H7 (cell line): ENCODE measurements at regions not wholly inside any gene's neighbourhood (a gene's known extent, or its start where the extent isn't known, plus 50 kb on each side); places are given as distances from the start of the nearest gene placed in this dataset.

ENCODE experiments used
- DNase-seq: peaks from one replicate; pipeline ENCODE4 v3.0.0; 2012
- H3K27me3 ChIP-seq: 2 replicates; pipeline ENCODE4 v1.6.0; 2011; ENCODE audit warnings: mild to moderate bottlenecking, low read length; ENCODE audit not compliant: control insufficient read depth, insufficient read depth
- H3K36me3 ChIP-seq: replicated peaks from 2 replicates; pipeline ENCODE4 v1.5.1; 2011; ENCODE audit warnings: low read length; ENCODE audit not compliant: control insufficient read depth, insufficient read depth
- H3K4me3 ChIP-seq: 2 replicates; pipeline ENCODE4 v1.5.1; 2011; ENCODE audit warnings: low read depth, mild to moderate bottlenecking, control low read depth, low read length, moderate library complexity; ENCODE audit not compliant: insufficient read depth

DNA sequence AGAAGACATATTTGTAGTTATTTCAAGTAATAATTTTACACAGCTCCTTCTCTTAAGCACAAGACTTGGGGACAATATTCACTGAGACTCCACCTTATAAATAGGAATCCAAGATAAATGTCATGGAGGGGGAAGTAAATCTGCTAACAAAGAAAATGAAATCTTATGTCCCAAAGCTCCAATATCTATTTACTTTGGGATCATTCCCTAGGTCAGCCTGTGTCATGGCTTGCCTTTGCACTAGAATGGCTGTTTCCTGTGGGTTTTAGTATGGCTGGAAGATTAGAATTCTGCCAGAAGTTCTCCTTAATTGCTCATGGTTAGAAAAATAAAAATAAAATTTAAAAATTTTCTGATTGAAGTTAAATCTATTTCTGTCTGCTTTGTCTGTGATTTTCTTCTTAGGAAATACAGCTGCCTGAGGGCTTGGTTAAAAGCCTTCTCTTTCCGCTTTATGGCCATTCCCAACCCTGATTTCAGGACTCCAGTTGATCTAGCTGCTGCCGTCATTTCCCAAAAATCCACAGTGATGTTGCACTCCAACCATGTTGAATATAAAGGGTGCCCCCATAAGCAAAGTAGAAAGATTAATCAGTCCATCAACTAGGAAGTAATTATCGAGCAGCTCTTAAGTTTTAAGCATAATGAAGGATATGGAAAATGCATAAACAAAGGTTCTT, 326.4 kb upstream of the LYPLAL1 start:
- DNase-seq = no peak
- no peaks in the 10 kb centered on the region for H3K36me3 ChIP-seq
- H3K4me3 ChIP-seq = no peak overlapping the region
- H3K27me3 ChIP-seq = no peaks in the 10 kb centered on the region

GRCh38 chr1:218848009-218848408, 325.7 kb upstream of the LYPLAL1 start:
- H3K4me3 ChIP-seq = no peak overlapping the region
- H3K27me3 ChIP-seq = no peaks in the 10 kb centered on the region
- H3K36me3 ChIP-seq = no peaks in the 10 kb centered on the region
- DNase-seq = no peak

- H3K27me3 ChIP-seq = no peaks in the 10 kb centered on the region
- H3K4me3 ChIP-seq = no peak overlapping the region
- no peaks in the 10 kb centered on the region for H3K36me3 ChIP-seq
- DNase-seq = no peak
These were observed 323.3 kb upstream of the LYPLAL1 start for GRCh38 chr1:218850367-218850766.

DNA sequence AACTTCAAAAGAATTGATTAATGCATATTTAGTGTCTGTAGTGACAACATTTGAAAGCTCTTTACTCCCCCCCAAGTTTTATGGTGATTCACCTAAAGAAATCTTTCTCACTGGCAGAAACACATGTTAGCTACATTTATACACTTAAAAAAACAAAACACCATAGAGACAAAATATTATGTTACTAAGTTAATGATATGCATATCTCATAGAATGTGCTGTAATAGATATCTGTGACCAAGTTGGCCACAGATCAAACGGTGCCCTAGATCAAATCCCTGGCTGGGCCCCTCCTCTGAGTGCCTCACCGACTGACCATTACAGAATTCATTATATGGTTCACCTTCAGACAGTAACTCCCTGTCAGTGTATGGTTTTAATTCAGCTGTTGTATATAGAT, 322.1 kb upstream of the LYPLAL1 start:
- Histone ChIP-seq H3K27me3 (no peaks in the 10 kb centered on the region), H3K36me3 (no peaks in the 10 kb centered on the region), H3K4me3 (no peak overlapping the region)
- DNase-seq = no peak

DNA sequence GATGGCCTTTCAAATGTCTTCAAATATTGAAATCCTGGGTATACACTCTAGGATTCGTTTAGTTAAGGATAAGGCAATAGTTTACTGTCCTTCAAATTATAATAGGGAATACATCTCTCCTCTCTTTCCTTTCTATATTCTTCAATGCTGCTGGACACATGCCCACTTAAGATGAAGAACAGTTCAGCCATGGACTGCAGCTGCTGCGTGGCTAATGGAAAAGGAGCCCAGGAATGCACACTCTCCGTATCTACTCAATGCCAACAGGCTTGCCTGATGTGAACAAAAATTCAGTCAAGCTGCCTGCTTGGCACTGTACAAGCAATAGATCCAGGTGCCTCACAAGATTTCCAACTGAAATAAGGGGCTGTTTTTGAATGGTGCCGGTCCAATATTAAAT, 321.2 kb upstream of the LYPLAL1 start:
- no peak overlapping the region for H3K4me3 ChIP-seq
- H3K36me3 ChIP-seq = no peaks in the 10 kb centered on the region
- no peaks in the 10 kb centered on the region for H3K27me3 ChIP-seq
- no peak for DNase-seq

- no peaks in the 10 kb centered on the region for H3K36me3 ChIP-seq
- no peak for DNase-seq
- H3K27me3 ChIP-seq = no peaks in the 10 kb centered on the region
- no peak overlapping the region for H3K4me3 ChIP-seq
These were observed 309.7 kb upstream of the LYPLAL1 start for GRCh38 chr1:218863987-218864386.

DNA sequence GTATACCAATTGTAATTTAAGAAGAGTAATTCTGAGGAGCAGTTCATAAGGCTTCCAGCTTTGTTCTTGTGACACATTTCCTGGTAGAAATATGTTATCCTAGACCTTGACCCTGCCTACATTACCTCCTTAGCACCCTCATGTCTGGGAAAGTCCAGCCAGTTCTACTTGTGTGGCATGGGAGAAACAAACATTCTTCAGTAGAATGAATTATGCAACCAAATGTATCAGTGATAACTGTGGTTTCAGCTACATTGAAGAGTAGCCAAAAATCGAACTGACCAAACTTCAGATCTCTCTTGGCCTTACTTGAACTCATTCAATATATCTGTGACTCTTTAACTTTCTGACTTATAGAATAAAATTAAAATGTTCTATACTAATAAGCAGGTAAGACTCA, 308.1 kb upstream of the LYPLAL1 start:
- no peak overlapping the region for H3K4me3 ChIP-seq
- DNase-seq = no peak
- H3K36me3 ChIP-seq = no peaks in the 10 kb centered on the region
- H3K27me3 ChIP-seq = no peaks in the 10 kb centered on the region

GRCh38 chr1:218866507-218866906, 307.2 kb upstream of the LYPLAL1 start:
- Histone ChIP-seq H3K27me3 (no peaks in the 10 kb centered on the region), H3K36me3 (no peaks in the 10 kb centered on the region), H3K4me3 (no peak overlapping the region)
- no peak for DNase-seq

DNA sequence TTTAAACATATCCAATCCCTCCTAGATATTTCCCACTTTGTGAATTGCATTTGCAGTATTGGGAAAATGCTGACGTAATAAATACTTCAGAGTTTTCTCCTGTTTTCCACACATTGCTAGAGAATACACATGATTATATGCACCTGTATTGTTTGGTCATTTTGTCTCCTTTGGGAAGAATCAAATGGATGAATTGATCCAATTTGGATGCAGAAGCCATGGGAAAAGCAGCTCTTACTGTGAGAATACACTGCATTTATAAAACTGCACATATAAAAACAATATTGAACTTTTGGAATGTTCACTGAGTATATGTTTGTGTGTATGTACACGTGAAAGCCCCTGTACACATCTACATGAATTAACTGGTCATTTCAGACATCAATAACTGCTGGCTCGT, 306.6 kb upstream of the LYPLAL1 start:
- no peaks in the 10 kb centered on the region for H3K36me3 ChIP-seq
- H3K4me3 ChIP-seq = no peak overlapping the region
- no peaks in the 10 kb centered on the region for H3K27me3 ChIP-seq
- DNase-seq = no peak

DNA sequence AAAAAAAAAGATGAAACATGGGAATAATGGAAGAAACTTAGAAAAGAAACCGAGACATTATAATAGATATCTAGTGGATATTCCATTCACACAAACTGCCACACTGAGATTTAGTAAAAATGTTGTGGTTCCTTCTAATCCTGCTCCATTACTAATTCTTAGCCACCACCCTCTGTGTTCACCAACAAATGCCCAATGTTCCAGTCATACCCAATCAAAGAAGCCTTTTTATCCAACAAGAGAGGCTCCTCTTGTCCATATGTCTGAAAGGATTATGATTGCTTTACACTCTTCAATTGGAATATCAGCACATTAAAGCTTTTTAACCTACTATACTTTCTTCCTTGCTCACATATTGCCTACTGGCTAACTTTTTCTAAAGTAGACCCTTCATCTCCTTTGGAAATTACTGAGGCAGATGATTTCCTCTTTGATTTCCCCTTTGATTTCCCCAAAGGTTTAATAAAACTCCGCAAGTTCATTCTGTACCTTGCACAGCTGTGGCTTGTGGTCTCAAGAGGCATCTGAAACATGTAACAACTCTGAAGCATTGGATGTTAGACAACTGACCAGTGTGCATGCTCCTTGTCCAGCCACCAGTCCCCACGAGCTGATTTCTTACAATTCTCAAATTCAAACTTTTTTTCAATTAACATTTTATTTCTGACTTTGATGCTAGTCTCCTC, 305.6 kb upstream of the LYPLAL1 start:
- no peak for DNase-seq
- no peaks in the 10 kb centered on the region for H3K36me3 ChIP-seq
- H3K27me3 ChIP-seq = no peaks in the 10 kb centered on the region
- H3K4me3 ChIP-seq = no peak overlapping the region

GRCh38 chr1:218869276-218869675, 304.4 kb upstream of the LYPLAL1 start:
- no peak for DNase-seq
- no peaks in the 10 kb centered on the region for H3K27me3 ChIP-seq
- H3K36me3 ChIP-seq = no peaks in the 10 kb centered on the region
- no peak overlapping the region for H3K4me3 ChIP-seq

DNA sequence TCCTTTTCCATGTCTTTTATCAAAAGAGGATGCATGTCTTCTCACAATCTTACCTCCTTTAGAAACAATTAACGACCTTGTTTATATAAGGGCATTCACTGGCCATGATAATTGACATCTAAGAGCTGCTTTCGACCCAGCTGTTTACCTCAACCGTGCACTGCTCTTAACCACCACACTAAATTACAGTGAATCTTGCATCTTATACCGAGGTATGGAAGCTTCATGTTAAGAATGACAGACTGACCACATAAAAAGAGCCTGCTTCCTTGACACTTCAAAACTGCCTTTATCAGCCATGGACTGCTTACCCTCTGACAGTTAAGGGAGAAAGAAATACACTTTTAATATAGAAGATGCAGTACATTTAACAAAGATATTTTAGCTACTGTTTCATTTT, 301.7 kb upstream of the LYPLAL1 start:
- H3K4me3 ChIP-seq = no peak overlapping the region
- no peak for DNase-seq
- H3K36me3 ChIP-seq = no peaks in the 10 kb centered on the region
- H3K27me3 ChIP-seq = no peaks in the 10 kb centered on the region

DNA sequence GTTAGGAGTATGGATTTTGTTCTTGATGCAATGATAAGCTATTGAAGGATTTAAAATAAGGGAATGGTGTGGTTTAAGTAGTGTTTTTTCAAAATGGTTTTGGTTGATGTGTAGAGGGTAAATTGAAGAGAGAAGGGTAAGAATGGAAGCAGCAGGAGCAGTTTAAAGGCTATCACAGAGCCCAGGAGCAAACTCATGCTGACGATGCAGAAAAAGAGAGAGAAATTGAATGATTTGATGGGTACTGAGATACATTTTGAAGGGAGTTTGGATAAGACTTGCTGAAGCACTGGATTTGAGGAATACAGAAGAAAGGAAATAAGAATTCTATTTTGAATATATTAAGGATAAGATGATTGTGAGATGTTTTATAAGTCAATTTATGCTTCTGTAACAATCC, 300.8 kb upstream of the LYPLAL1 start:
- Histone ChIP-seq H3K4me3 (no peak overlapping the region), H3K36me3 (no peaks in the 10 kb centered on the region), H3K27me3 (no peaks in the 10 kb centered on the region)
- DNase-seq = no peak

DNA sequence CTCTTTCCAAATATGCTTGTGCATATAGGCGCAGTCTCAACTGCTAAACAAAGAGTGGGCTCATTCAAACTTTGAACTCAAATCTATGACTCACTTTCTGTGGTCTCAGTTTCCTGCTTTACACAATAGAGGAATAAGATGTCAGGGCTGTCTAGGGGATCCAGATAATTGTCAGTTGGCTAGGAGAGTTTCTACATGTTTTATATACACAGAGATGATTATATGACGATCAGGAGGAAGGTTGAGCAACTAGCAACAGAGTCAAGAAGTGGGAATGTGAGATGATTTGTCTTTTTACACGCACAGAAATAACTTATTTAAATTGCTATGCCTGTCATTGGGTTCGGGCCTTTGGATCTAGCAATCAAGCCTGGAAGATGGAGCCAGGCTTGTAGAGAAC, 299.4 kb upstream of the LYPLAL1 start:
- Histone ChIP-seq H3K4me3 (no peak overlapping the region), H3K27me3 (no peaks in the 10 kb centered on the region), H3K36me3 (no peaks in the 10 kb centered on the region)
- DNase-seq = no peak

DNA sequence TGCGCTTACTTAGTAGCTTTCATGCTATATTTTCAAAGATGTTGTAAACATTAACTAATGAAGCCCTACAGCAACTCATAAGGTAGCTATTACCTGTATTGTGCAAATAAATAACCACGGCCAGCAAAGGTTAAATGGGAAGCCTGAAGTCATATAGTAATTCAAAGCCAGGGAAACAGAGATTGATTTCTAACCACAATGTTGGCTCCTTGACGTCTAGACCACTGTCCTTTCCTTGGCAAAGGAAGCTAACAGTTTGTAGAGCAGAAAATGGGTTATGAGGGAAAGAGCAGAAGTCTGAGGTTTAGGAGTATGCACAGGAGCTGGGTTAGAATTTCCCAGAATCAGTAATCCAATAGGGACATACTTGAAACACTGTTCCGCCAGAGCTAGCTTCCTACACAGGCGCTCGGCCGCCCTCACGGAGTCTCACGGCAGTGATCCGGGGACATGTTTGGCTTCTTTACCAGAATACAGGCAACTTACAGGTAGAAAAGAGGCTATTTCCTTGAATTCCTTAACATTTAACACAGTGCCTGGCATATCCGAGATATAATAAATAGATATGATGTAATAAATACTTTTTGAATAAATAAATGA, 298.8 kb upstream of the LYPLAL1 start:
- no peak overlapping the region for H3K4me3 ChIP-seq
- no peaks in the 10 kb centered on the region for H3K36me3 ChIP-seq
- no peak for DNase-seq
- H3K27me3 ChIP-seq = no peaks in the 10 kb centered on the region
